ENCODE measurements at regions not wholly inside any gene's neighbourhood (a gene's known extent, or its start where the extent isn't known, plus 50 kb on each side); places are given as distances from the start of the nearest gene placed in this dataset.

- Histone ChIP-seq H3K27me3 (no peaks in the 10 kb centered on the region), H3K9me3 (no peaks in the 10 kb centered on the region), H3K4me1 (no peaks in the 10 kb centered on the region), H3K27ac (no peak overlapping the region), H3K4me3 (no peak overlapping the region), H3K36me3 (no peaks in the 10 kb centered on the region)
- ATAC-seq (no peak), DNase-seq (no peak), FAIRE-seq (no peak)
- no peak for TF ChIP-seq CTCF (IDR thresholded peaks at IDR 0.05)
- WGBS, 2 donors = 71 to 81% methylated on average over 1 of the region's 1 CpG
- intact Hi-C loops (cut with DNase I) = no loop called here
Measured at GRCh38 chr12:9258676-9259075, 50.5 kb upstream of the PZP start.

All from pancreas (tissue), 10 donors.